ENCODE measurements at regions not wholly inside any gene's neighbourhood (a gene's known extent, or its start where the extent isn't known, plus 50 kb on each side); places are given as distances from the start of the nearest gene placed in this dataset.
"Not testable (repeated sequence)": the region's sequence is repeated elsewhere in the genome, so short reads cannot be mapped to it uniquely, and the experiment has no call there.

DNA sequence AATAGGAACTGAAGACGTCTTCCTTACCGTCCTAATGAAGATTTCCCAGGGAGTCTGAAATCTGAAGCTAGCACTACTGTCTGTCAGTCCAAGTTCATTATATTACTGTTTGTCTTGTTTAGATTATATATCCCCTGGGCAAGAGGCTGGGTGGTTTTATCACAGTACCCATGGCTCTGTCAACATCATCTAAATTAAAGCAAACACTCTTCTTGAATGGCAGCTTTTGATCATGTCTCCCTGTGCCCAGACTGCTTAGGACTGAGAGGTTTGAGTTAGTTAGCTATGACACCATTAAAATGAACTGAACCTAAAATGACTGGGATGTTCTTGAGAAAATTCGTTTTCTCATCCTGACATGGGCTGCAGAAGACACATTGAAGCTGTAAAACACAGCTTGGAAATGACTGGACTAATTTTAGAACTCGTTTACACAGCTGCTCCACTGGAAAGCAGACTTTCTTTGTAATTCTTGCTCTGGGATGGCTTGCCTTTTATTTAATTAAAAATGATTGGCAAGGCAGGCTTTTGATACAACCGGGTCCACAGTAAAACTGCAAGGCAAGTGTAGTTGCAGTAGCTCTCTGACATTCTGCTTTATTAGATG is 243.5 kb downstream of the MFSD1 start:
- no peak for DNase-seq (ENCODE audit: low read depth)

DNA sequence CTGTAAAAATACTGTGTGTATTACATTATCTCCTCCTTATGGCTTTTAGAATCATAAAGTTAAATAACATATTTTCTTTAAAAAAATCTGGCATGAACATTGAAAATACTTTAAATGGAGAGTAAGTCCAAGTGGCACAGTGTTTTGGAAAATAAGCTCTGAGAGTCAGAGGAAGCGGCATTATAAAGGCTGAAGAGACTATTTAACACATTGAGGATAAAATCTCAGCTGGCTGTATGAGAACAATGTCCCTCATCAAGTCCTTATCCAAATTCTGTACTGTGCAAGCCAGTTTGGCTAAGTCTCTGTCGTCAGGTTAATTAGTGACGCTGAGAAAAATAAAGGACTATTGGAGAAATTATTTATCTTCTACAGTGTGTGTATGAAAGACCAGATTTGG is 245.5 kb downstream of the MFSD1 start:
- DNase-seq (ENCODE audit: low read depth): no peak

DNA sequence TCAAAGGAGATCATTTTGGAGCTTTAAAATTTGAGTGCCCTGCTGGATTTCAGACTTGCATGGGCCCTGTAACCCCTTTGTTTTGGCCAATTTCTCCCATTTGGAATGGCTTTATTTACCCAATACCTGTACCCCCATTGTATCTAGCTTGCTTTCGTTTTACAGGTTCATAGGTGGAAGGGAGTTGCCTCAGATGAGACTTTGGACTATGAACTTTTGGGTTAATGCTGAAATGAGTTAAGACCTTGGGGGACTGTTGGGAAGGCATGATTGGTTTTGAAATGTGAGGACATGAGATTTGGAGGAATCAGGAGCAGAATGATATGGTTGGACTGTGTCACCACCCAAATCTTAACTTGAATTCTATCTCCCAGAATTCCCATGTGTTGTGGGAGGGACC is 250.6 kb downstream of the MFSD1 start:
- DNase-seq (ENCODE audit: low read depth): not testable (repeated sequence)

DNA sequence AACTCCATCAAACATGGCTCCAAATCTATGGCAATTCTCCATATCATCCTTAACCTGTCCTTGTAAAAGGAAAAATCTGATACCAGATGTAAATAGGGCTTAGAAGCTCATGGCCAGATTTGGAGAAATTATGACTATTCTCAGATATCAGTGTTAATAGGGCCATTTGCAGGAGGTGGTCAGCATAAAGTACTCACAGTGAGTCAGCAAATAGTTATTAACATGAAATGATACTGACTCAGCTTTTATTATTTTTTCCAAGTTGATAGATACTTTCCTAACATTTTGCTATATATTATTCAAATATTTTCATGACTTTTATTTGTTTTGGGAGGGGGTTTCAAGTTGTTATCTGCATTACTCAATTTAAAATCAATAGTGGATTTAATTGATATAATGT is 255.8 kb downstream of the MFSD1 start:
- no peak for DNase-seq (ENCODE audit: low read depth)

DNA sequence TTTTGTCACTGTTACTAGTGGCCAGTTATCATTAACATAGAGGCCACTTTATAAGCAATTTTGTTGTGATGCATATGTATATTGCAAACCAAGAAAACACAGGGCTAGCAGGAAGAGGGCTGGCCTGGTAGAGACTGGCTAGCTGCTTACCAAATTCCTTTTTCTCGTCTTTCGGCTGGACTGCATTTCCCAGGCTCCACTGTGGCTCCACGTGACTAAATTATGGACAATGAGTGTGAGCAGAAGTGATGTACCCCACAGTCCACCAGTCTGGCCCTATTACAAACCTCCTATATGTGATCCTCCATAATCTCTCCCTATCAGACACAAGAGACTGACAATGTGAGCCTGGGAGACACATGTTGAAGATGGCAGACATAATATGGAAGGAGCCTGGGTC is 257.0 kb downstream of the MFSD1 start:
- DNase-seq (ENCODE audit: low read depth): no peak

DNA sequence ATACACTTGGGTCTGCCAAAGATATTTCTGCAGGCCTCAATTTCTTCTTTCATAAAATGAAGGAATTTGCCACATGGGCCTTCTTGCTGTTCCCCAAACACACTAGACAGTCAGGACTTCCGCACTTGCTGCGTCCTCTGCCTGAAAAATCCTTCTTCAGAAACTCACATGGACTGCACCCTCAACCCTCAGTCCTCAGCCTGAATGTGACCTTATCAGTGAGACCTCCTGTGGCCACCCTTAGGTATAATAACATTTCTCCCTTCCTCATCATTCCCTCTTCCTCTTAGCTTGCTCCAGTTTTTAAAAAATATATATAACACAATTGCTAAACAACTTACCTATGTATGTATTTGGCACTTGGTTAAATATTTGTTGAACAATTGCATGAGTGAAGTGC is 257.5 kb downstream of the MFSD1 start:
- no peak for DNase-seq (ENCODE audit: low read depth)

DNA sequence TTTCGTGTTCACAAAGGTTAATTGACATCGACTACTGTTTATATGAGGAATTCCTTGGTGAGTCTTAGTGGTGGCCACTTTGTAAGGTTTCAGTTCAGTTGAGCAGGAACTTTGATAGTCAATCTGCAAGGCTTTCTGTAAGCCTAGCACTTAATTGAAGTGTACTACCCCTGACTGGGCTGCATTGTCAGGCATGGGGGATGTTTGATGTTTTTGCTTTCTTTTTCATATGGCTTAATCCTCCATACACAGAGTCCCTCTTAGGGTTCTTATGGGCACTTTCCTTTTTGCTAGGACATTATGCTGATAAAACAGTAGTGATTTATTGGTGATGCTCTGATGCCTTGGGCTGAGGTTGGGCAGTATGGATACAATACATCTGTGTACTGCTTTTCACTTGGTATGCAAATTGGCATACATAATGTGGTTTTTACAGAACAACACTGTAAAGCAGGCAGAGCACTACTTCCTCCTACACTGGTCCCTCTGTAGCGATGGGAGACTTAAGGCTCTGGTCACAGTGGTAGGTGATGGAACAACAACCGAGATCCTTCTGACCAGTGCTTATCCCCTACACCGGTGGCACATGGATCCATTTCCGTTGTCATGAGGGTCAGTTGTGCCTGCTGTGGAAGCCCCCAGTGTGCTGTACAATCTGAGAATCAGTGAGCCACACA is 261.0 kb downstream of the MFSD1 start:
- no peak for DNase-seq (ENCODE audit: low read depth)

DNA sequence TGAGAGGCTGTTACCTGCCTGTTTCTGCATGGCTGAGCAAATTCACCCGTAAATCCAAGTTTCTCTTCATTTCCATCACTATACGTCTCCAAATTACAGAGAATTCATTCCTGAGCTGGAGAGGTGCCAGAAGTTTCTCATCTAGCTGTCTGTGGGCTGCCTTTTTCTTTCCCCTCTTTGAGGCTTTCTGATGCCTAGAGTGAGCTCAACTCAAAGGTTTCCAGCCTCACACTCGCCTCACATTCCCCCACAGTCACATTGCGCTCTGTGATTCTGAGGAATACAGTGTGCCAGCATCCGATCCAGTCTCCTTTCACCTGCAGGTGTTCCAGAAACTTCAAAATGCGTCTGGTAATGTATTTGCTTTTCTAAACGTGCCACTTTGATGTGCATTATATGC is 267.2 kb downstream of the MFSD1 start, which contains the start of gene IQCJ:
Gene IQCJ, plus strand, starts transcription at position 229 of the 400 bp plus-strand sequence.
- DNase-seq (ENCODE audit: low read depth): no peak

DNA sequence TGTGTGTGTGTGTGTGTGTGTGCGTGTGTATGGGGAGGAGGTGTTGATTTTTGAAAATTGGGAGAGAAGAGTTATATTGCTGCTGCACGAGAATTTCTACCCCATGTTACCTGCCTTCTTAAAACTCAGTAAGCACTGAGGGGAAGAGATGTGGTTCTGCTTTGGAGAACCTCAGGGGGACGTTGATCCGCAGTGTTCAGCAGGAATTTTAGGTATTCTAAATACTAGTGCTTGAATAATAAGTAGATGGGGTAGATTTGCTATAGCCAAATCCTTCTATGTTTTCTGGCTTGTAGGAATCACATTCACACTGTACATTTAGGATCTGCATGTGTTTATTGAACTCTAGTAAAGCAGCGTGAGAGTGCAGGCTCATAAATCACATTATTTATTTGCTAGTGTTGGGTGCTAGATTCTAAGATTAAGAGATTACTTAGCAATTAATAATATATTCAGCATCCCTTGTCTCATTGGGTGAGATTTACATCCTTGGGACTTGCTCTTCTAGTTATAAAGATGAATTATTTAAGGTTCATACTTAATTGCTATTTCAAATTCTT is 268.1 kb downstream of the MFSD1 start:
- no peak for DNase-seq (ENCODE audit: low read depth)

DNA sequence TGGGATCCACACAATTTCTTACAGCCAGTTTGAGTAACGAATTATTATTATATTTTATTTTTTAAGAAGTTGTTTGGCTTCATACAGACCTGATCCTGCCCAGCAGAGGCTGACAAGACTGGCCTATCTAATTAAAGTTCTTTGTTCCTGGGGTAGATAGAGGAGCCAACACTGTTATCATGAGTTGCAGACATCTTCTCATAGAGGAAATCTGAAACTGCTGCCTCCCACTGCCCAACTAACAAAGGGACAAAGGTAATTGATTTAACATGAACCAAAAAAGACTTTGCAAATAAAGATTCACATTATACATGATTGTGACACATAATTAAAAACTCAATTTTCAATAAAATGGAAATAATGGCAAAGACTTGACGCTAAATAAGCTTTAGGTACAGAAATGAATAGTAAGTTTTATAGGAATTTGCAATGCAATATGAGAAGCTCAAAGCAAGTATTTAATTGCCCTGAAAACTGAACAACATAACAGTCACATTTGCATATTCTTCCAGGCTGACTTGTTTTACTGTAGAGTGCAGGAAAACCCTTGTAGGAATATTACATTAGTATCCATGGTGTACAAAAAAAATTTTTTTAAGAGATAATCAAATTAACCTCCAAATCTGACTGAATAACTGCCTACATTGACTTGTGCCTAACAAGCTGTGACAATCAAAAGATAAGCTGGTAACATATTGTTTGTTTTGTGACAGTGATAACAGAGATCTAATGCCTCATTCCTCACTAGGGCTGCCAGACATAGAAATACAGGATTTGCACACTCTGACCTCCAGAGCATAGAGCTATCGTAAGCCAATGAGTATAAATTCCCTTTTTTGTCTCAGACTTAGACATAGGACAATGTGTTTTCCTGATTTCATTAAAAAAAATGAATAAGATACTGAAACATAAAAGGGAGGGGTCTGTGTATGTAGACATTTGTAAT is 273.2 kb downstream of the MFSD1 start:
- no peak for DNase-seq (ENCODE audit: low read depth)

DNA sequence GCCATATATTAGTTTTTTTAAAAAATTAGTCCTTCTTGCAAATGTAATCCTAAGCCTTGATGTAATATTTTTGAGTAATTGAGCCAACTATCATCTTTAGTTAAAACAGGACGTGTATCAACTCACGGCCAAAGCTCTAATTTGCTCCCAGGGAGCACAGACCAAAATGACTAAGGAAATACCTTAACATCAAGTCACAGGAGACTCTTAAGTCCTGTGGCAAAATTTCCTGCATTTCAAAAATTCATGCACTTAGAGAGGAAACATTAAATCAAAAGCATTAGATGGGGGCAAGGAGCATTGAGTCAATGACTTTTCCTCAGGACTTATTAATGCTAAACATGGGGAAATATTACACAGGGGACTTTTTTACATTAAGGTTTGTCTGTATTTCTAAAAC is 276.0 kb downstream of the MFSD1 start:
- no peak for DNase-seq (ENCODE audit: low read depth)

DNA sequence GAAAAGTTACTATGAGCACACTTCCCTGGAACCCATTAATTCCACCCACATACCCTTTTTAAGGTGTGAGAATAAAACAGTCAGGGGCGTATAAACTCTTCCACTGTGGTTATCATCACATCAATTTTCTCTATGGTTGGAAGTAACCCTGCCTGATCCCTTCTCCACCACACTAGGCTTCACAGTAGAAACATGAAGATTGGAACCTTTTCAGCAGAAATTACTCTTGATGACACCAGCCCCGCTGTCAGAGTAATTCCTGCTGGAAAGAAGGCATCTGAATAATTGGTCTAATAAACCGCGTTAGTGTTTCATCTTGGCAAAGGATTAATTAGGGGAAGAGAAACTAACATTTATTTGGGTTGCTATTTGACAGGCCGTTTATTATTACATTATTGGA is 278.4 kb downstream of the MFSD1 start:
- no peak for DNase-seq (ENCODE audit: low read depth)

DNA sequence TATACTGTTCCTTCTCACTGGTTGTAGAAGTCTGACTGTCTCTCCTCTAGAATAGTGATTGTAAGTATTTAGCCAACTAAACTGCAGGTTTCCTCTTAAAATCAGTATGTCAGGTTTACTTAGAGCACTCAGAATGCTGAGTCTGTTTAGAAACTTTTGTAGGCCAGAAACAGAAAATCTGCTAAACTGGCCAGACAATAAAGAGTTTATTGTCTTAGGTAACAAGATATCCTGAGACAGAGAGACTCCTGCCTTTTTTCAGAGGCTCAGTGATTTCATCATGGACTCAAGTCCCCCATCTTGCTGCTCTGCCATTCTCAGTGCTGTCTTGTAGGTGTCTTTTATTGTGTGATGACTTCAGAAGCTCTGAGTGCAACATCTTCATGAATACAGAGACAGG is 279.0 kb downstream of the MFSD1 start:
- no peak for DNase-seq (ENCODE audit: low read depth)

DNA sequence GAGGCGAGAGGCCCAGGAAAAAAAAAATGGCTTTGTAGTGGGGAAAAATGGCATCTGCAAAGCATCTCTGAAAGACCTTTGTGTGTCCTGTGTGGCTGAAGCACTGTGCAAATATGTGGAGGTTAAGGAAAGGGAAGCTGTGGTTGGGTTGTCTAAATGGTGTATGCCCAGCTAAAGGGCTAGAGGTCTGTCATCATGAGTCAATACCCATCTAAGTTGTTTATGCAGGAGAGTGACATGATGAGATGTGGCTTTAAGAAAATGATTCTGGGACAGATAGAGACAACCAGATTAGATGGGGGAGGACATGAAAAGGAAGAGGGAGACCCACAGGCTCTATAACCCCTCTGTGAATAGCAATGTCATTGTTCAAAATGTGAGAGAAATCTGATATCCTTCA is 280.7 kb downstream of the MFSD1 start:
- DNase-seq (ENCODE audit: low read depth): no peak

DNA sequence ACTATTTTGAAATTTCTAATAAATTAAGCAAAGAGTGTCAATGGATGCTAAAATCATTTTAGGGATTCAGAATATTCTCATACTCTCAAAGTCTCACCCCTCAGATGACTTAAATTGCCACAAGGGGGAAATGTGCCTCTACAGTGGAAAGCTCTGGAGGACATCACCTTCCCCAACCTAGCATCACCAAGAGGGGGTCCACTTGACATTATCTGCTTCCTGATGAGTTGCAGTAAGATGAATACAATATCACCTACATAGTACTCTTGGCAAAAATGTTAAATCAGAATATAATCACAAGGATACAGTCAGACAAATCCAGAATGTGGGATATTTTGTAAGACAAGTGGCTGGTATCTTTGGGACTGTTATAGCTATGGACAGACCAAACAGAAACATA is 290.1 kb downstream of the MFSD1 start:
- DNase-seq (ENCODE audit: low read depth): no peak

DNA sequence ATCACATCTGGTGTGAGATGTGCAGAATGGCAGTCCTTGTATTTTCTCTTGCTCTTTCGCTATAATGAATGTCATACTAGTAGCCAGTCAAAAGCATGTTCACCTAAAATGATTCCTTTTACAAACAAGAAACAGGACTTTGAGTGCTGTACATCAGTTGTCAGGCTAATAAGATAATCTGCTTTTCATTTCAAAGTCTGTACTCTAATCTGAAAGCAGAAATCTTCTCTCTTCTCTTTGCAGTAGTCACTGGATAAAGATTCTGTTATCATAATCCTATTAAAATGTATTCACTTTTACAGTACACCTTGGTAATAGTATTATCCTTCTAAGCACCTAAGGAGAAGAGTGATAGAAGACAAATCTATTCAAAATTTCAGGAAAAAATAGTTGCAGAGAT is 300.1 kb downstream of the MFSD1 start:
- DNase-seq (ENCODE audit: low read depth): no peak

DNA sequence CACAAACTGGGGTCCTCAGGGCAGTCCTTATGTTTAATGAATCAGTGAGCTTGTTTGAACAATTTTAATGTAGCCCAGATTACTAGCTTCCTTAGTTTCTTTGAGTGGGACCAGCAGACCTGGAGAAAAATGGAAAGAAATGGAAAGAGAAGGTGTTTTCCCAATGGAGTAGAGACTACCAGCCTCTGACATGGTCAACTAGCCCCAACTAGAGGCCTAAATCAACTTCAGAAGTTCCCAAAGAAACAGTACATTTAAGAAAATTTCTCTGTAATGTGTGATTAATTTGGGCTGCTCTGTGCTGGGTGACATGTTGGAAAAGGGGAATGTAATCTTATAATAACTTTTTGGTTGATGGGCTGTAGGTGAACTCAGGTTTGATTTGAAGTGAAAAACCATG is 310.9 kb downstream of the MFSD1 start:
- DNase-seq (ENCODE audit: low read depth): no peak

DNA sequence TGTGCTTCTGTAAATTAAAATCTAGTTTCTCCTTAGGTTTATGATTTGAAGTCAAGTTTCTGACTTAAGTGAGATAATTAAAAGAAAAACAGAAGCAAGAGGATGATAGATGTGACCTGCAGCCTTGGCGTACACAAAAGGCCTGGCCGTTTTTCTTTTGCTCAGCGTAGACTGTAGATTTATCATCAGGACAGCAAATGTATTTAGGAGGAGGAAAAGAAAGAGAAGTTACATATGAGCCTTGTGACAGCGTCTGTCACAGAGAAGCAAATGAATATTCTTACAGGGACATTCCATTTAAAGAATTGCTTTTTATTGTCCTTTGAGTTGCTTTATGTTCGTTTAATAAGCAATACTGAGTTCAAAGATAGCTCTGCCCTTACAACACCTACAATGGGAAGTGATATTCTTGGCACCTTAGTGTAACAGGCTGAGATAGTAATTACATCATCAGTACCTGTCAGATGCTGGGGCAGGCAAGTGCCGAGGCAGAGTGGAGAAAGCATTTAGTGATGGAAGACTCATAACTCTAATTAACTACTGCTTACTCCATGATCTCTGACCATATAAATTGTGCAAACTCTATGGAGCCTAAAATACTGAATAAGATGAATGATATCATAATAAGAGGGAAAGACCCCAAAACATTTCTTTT is 311.5 kb downstream of the MFSD1 start:
- no peak for DNase-seq (ENCODE audit: low read depth)

DNA sequence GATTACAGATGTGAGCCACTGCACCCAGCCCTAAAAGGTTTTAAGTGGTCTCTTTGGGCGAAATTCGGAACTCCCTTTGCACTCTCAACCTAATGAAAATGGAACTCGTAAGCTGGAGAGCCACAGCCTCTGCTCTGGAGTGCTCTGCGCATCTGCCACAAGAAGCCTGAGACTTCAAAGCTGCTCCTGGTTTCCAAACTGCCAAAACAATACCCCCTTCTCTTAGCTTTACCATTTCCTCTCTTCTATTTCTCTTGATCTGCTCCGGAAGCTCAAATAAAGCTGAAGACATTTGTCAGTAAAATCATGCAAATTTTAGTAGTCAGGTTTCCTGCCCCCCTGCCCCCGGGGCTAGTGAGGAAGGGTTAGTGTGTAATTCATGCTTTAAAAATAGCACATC is 312.7 kb downstream of the MFSD1 start:
- no peak for DNase-seq (ENCODE audit: low read depth)

DNA sequence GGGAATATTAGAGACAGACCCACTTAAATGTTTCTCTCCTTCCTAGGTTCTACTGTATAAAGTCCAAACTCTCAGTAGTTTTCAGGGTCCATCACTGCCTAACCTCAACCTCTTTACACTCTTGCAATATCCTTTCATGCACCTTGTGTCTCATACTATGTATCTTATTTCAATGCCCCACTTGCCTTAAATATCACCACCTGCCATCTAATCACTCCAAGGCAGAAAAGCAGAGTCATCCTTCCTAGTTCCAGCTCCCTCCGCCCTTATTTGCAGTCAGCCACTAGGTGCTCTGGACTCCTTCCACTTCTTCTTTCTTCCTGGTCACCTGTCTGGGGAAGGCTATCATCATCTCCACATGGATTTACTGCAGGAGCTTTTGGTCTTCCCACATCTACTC is 322.0 kb downstream of the MFSD1 start:
- no peak for DNase-seq (ENCODE audit: low read depth)

DNA sequence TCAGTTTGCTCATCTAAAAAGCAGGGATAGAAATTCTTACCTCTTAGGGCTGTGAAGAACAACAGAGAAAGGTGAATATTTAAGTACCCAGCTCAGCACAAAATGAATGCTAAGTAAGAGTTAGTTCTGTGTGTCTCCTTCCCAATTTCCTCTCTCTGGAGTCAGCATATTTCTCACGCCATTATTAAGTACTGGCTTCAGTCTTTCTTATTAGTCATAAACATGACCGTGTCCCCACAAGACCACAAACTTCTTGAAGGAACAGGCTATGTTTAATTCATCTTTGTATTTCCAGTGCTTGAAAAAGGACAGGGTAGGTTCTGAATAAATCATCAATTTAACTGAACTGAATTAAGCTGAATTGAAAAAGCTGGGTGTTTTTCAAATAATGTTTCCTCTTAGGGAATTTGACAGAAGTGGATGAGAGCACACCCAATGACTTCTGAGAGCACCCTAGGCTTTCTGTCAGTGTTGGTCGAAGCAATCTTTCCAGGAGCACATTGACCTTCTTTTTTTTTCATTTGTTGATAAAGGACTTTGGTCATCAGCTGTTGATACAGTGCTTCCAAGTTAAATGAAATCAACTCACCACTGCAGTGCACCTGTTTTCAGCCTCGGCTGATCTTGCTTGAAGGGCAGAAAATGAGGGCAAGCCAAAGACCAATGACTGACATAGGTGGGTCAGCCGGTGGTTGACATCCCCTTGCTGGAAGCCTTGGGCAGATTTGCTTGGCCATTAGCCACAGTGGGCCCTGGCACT is 324.6 kb downstream of the MFSD1 start:
- no peak for DNase-seq (ENCODE audit: low read depth)

DNA sequence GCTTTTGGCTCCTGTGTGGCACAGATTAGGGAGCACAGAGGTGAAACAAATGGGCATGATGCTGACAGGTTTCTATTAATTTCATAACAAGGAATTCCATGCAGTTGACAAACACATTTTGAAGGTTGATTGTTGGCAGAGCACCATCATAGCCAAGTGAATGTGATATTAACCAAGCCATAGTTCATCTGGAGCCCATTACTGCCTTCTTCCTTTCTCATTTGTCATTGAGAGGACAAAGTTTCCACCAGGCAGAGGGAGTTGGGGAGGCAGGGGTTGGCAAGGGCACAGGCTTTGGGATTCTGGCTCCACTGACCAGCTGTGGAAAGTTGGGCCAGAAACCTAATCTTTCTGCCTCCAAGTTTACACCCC is 325.2 kb downstream of the MFSD1 start:
- DNase-seq (ENCODE audit: low read depth): no peak

Data from T-helper 22 cell (primary cell).